Lung microvascular endothelial cell (primary cell): ENCODE measurements at regions not wholly inside any gene's neighbourhood (a gene's known extent, or its start where the extent isn't known, plus 50 kb on each side); places are given as distances from the start of the nearest gene placed in this dataset.
A peak's percentile ranks its signal among the peaks of the same experiment; 100 is the strongest.

Experiments used
- DNase-seq, 2 donors: peaks; one replicate each; pipeline versions ENCODE4 v3.0.0 to v3.0.0-alpha.2; 2010; ENCODE audit warnings: low read depth in 2 of 2

- DNase-seq = no peak
Observed at GRCh38 chr1:110816945-110817344, 56.0 kb upstream of the CD53 start.

GRCh38 chr1:110811529-110811928 lies 61.4 kb upstream of the CD53 start:
- no peak for DNase-seq

- DNase-seq = no peak
Observed at GRCh38 chr1:110800079-110800478, 72.9 kb upstream of the CD53 start.

GRCh38 chr1:110798691-110799256 lies 74.2 kb upstream of the CD53 start:
- DNase-seq = no peak

GRCh38 chr1:110788673-110789072 lies 84.3 kb upstream of the CD53 start:
- no peak for DNase-seq

- DNase-seq = no peak
Observed at GRCh38 chr1:110787328-110788071, 85.4 kb upstream of the CD53 start.

- DNase-seq = no peak
Observed at GRCh38 chr1:110786802-110787327, 86.1 kb upstream of the CD53 start.

- DNase-seq = no peak
Observed at GRCh38 chr1:110785612-110786011, 87.3 kb upstream of the CD53 start.

GRCh38 chr1:110785055-110785454 lies 87.9 kb upstream of the CD53 start:
- no peak for DNase-seq

GRCh38 chr1:110783292-110783918 lies 89.5 kb upstream of the CD53 start:
- DNase-seq = peak; percentile 61 to 70

- DNase-seq = no peak
Observed at GRCh38 chr1:110781525-110781924, 91.4 kb upstream of the CD53 start.

GRCh38 chr1:110780600-110781484 lies 92.1 kb upstream of the CD53 start:
- peak; percentile 61 to 75 for DNase-seq

GRCh38 chr1:110779636-110780035 lies 93.3 kb upstream of the CD53 start:
- DNase-seq = no peak

- DNase-seq = no peak
Observed at GRCh38 chr1:110778821-110779220, 94.1 kb upstream of the CD53 start.

GRCh38 chr1:110777228-110777627 lies 95.7 kb upstream of the CD53 start:
- DNase-seq = no peak

GRCh38 chr1:110774398-110774797 lies 98.5 kb upstream of the CD53 start:
- peak in 1 of 2 donors; percentile 32 for DNase-seq

GRCh38 chr1:110773813-110774212 lies 99.1 kb upstream of the KCNA3 start:
- DNase-seq = no peak

GRCh38 chr1:110771245-110772022 lies 96.7 kb upstream of the KCNA3 start:
- DNase-seq = no peak

GRCh38 chr1:110770832-110771231 lies 96.1 kb upstream of the KCNA3 start:
- DNase-seq = no peak

- DNase-seq = no peak
Observed at GRCh38 chr1:110768605-110769004, 93.9 kb upstream of the KCNA3 start.

- no peak for DNase-seq
Observed at GRCh38 chr1:110766336-110766647, 91.6 kb upstream of the KCNA3 start.
